ENCODE measurements at regions not wholly inside any gene's neighbourhood (a gene's known extent, or its start where the extent isn't known, plus 50 kb on each side); places are given as distances from the start of the nearest gene placed in this dataset.

DNA sequence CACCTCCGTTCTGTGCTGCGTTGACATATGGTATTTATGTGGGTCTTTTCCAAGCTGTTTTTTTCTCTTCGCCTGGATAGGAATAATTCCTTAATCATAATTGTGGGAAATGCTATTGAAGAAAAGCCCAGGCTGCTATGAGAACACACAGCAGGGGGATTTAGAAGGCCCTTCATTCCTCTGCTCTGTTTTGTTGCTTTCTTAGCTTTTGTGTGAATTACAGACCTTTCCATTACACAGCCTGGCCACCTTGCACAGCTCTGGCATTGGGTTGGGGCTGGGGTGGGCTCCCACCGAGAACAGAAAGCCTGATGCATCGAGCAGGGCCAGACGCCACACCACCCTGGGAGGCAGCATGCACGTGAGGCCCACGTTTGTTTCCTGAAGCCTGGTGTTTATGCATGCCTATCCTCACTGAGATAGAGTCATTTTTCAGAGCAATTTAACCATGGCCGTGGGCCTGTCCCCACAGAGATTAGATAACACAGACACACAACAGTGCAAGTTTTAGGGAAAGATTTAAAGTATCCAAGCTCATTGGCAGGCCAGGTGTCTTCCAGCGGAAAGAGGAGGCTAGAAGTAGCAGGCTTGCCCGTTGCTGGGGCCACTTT lies 287.6 kb upstream of the PWP1 start:
- H3K4me1 ChIP-seq (ENCODE audit: insufficient read depth, low read length) = peaks cover 35% of the 10 kb centered on the region
- no peak overlapping the region for H3K27ac ChIP-seq (ENCODE audit: low read length)
- H3K9ac ChIP-seq (ENCODE audit: low read depth, low read length) = no peak overlapping the region
- H3K36me3 ChIP-seq (ENCODE audit: insufficient read depth, low read depth, low read length) = no peaks in the 10 kb centered on the region
- H3K9me3 ChIP-seq (ENCODE audit: insufficient read depth, low read depth, low read length) = no peaks in the 10 kb centered on the region
- H3K4me3 ChIP-seq (ENCODE audit: low read length) = no peak overlapping the region
- H3K27me3 ChIP-seq (ENCODE audit: insufficient read depth, low read length) = no peaks in the 10 kb centered on the region

DNA sequence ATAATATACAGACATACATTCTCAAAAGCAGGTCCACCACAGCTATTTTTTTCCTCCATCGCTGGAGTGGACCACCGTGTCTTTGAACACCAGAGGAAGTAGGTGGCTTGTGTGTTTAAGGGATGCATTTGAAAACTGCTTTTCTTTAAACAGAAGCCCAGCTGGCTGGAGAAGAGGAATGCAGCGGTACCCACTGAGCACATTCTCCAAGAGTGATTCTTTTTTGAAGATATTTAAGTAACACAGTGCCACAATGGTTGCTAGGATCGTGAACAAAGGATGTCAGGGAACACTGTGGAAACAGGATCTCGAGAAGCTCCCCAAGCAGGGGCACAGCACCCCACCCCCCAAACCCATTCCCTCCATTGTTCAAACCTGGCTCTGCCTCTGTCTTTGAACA lies 286.6 kb upstream of the PWP1 start:
- Histone ChIP-seq H3K27me3 (ENCODE audit: insufficient read depth, low read length) (no peaks in the 10 kb centered on the region), H3K4me1 (ENCODE audit: insufficient read depth, low read length) (peaks cover 32% of the 10 kb centered on the region), H3K4me3 (ENCODE audit: low read length) (no peak overlapping the region), H3K27ac (ENCODE audit: low read length) (no peak overlapping the region), H3K9me3 (ENCODE audit: insufficient read depth, low read depth, low read length) (no peaks in the 10 kb centered on the region), H3K9ac (ENCODE audit: low read depth, low read length) (no peak overlapping the region), H3K36me3 (ENCODE audit: insufficient read depth, low read depth, low read length) (no peaks in the 10 kb centered on the region)

DNA sequence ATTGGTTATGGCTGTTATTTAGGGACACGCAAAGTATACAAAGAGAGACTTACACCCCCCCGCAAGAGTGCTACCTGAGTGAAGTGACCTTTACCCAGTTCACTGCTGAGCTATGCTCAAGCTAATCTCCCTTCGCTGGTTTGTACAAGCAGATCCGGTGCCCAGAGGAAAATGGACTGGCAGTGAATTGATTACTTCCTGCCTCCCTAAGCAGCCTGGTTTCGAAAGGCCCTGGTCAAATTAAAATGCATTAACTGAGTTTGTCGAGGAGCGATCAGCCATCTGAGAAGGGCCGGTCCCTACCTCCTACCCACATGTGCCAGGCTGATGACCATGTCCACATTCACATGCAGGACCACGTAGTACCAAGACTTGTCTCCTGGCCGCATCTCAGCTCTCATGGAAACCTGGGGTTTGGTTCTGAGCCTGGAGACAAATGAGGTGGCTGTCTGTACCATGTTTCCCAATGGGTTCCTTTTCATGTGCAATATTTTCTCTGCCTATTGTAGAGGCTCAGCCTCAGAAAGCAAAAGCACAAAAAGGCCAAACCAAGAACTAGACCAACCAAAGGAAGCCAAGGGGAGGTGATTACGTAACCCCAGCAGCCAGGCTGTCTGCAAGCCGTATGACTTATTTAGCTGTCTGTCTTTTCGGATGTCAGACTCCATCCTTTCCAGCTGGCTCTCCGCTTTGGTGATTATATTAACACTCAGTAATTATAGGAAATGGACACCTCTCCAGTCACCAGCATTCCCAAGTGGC lies 284.7 kb upstream of the PWP1 start:
- H3K4me3 ChIP-seq (ENCODE audit: low read length) = no peak overlapping the region
- H3K27me3 ChIP-seq (ENCODE audit: insufficient read depth, low read length) = no peaks in the 10 kb centered on the region
- no peak overlapping the region for H3K9ac ChIP-seq (ENCODE audit: low read depth, low read length)
- H3K9me3 ChIP-seq (ENCODE audit: insufficient read depth, low read depth, low read length) = no peaks in the 10 kb centered on the region
- peaks cover 32% of the 10 kb centered on the region for H3K4me1 ChIP-seq (ENCODE audit: insufficient read depth, low read length)
- no peaks in the 10 kb centered on the region for H3K36me3 ChIP-seq (ENCODE audit: insufficient read depth, low read depth, low read length)
- H3K27ac ChIP-seq (ENCODE audit: low read length) = no peak overlapping the region

DNA sequence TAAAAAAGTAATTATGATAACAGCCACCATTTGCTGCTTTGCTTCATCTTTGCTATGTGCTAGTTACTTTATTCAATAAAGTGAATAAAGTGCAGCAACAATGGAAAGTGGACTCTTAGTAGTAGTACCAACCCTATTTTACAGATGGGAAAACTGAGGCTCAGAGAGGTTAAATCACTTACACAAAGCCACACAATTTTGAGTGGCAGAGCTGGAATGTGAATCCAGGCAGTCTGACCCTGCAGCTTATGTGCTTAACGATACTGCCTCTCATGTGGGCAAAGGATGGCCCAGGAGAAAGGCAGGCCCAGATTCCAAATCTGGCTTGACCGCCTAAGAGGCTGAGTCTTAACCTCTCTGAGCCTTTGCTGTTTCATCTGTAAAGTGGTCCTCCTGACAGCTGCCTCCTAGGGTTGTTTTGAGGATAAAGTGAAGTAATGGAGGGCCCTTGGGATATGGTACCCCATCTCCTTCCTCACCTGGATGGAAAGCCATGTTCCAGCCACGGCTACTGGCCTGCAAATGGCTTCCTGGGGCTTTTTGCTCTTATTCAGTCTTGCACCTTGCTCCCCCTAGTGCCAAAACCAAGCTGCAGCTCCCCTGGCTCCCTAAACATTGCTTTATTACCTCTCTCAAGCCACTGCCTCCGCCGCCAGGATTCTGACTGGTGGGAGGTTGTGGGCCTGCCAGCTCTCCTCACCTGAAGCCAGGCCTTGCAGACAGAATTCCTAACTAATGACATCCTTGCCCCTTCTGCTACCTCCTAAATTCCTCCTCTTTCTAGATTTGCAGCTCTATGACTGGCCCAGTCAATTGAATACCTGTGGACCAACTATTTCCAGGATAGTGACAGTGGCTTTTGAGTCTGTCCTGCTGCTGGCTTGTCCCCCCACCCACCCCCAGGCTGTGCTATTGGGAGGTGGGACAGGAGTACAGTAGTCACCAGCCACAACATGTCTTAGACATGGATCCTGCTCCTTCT lies 283.3 kb upstream of the PWP1 start:
- H3K4me3 ChIP-seq (ENCODE audit: low read length) = no peak overlapping the region
- no peaks in the 10 kb centered on the region for H3K27me3 ChIP-seq (ENCODE audit: insufficient read depth, low read length)
- no peak overlapping the region for H3K9ac ChIP-seq (ENCODE audit: low read depth, low read length)
- H3K4me1 ChIP-seq (ENCODE audit: insufficient read depth, low read length) = peaks cover 23% of the 10 kb centered on the region; the same call in 1 of the 2 replicates
- no peaks in the 10 kb centered on the region for H3K36me3 ChIP-seq (ENCODE audit: insufficient read depth, low read depth, low read length)
- no peak overlapping the region for H3K27ac ChIP-seq (ENCODE audit: low read length)
- H3K9me3 ChIP-seq (ENCODE audit: insufficient read depth, low read depth, low read length) = no peaks in the 10 kb centered on the region

DNA sequence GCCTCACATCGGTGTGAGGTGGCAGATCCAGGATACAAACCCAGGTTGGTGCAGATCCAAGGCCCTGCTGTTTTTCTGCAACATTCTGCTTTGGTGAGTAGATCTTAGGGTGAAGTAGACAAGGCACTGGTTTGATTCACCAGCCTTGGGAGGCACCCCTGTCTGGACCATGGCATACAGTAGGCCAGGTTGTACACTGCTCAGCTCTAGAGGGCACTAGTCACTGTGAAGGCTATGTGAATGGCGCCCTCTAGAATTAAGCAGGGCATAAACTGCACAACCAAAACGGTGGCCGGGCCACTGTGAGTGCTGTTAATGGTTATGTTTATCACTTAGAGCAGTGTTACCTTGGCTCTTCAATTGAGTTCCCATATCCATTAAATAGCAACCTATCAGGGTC lies 280.6 kb upstream of the PWP1 start:
- Histone ChIP-seq H3K4me1 (ENCODE audit: insufficient read depth, low read length) (0 out of 2 replicates have a peak, but pooled peaks cover 4% of the 10 kb centered on the region), H3K9ac (ENCODE audit: low read depth, low read length) (no peak overlapping the region), H3K4me3 (ENCODE audit: low read length) (no peak overlapping the region), H3K36me3 (ENCODE audit: insufficient read depth, low read depth, low read length) (no peaks in the 10 kb centered on the region), H3K9me3 (ENCODE audit: insufficient read depth, low read depth, low read length) (no peaks in the 10 kb centered on the region), H3K27ac (ENCODE audit: low read length) (no peak overlapping the region), H3K27me3 (ENCODE audit: insufficient read depth, low read length) (no peaks in the 10 kb centered on the region)

DNA sequence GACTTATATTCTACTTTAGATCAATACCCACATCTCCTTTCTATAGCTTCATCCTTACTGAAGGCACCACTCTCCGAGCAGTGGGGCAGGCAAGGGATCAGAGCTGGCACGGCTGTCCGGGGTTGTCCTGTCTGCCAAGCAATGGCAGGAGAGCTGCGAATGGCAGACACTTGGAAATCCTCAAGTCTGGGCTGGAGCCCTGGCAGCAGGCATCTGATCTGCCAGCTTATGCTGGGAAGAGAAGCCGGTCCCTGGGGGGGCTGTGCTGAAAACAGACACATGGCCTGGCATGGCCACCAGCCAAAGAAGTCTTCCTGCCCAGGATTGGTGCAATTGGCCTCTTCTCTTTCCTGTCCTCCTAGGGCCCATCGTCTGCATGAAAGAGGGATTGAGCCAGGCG lies 280.2 kb upstream of the PWP1 start:
- Histone ChIP-seq H3K36me3 (ENCODE audit: insufficient read depth, low read depth, low read length) (no peaks in the 10 kb centered on the region), H3K27me3 (ENCODE audit: insufficient read depth, low read length) (no peaks in the 10 kb centered on the region), H3K9ac (ENCODE audit: low read depth, low read length) (no peak overlapping the region), H3K4me1 (ENCODE audit: insufficient read depth, low read length) (0 out of 2 replicates have a peak, but pooled peaks cover 4% of the 10 kb centered on the region), H3K4me3 (ENCODE audit: low read length) (no peak overlapping the region), H3K27ac (ENCODE audit: low read length) (no peak overlapping the region), H3K9me3 (ENCODE audit: insufficient read depth, low read depth, low read length) (no peaks in the 10 kb centered on the region)

DNA sequence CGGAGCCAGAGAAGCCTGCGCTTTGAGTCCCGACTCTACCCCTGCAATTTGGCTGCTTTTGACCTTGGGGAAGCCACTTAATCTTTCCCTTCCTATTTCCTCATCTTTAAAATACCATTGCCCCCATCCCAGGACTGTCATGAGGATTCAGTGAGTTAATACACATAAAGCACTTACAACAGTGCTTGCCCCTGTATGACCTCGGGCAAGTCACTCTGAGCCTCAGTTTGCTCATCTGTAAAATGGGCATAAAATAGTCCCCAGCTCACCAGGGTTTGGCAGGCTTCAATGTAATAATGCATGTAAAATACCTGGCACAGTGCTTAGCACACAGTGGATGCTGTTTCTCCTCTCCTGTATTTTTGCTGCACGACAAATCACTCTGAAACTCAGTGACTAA lies 278.7 kb upstream of the PWP1 start:
- H3K27me3 ChIP-seq (ENCODE audit: insufficient read depth, low read length) = no peaks in the 10 kb centered on the region
- no peak overlapping the region for H3K9ac ChIP-seq (ENCODE audit: low read depth, low read length)
- no peaks in the 10 kb centered on the region for H3K9me3 ChIP-seq (ENCODE audit: insufficient read depth, low read depth, low read length)
- H3K27ac ChIP-seq (ENCODE audit: low read length) = no peak overlapping the region
- H3K4me1 ChIP-seq (ENCODE audit: insufficient read depth, low read length) = no peaks in the 10 kb centered on the region
- no peak overlapping the region for H3K4me3 ChIP-seq (ENCODE audit: low read length)
- no peaks in the 10 kb centered on the region for H3K36me3 ChIP-seq (ENCODE audit: insufficient read depth, low read depth, low read length)

DNA sequence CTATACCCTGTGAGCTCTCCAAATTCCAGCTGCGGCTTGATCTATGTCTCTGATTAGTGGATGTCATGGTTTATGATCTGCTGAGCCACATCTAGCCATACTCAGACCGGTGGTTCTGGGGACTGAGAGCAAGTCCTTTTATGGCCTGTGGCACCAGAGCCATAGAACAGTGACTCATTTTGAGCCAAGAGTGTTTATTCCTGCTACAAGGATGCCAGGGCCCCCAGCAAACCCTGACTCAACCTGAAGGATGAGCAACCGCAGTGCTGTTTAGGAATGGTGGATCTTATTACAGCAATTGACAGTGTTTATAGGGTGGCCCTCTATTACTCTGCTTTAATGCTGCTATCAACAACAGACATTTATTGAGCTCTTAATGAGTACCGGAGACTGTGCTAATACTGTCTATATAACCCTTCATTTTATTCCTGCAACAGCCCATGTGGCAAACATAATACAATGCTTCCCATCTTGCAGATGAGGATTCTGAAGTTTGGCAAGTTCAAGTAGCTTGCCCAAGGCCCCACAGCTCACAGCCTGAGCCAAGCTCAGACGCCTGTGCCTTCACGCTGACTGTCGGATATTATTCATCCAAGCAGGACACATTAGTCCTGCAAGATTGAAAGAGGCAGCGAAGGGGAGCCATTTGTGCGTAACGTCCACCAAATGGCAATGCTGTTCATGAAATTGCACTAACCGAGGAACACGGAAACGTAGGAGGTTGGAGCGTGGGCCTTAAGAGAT lies 273.6 kb upstream of the PWP1 start:
- Histone ChIP-seq H3K9me3 (ENCODE audit: insufficient read depth, low read depth, low read length) (no peaks in the 10 kb centered on the region), H3K9ac (ENCODE audit: low read depth, low read length) (no peak overlapping the region), H3K27me3 (ENCODE audit: insufficient read depth, low read length) (no peaks in the 10 kb centered on the region), H3K4me1 (ENCODE audit: insufficient read depth, low read length) (no peaks in the 10 kb centered on the region), H3K36me3 (ENCODE audit: insufficient read depth, low read depth, low read length) (no peaks in the 10 kb centered on the region), H3K27ac (ENCODE audit: low read length) (no peak overlapping the region), H3K4me3 (ENCODE audit: low read length) (no peak overlapping the region)

DNA sequence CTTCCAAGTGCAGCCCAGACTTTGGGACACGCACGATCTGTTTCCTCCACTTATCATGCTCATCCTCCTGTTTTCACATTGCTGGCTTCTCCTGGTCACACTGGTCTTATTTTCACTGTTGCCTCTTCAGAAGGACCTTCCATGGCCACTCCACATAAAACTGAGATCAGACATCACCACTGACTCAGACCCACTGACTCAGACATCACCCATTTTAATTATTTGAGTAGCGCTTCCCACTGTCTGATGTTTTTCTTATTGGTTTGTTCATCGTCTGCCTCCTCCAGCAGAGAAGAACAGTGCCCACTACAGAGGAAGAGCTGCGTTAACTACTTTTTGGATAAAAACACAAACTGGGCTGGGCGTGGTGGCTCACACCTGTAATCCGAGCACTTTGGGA lies 270.5 kb upstream of the PWP1 start:
- Histone ChIP-seq H3K4me3 (ENCODE audit: low read length) (no peak overlapping the region), H3K9me3 (ENCODE audit: insufficient read depth, low read depth, low read length) (no peaks in the 10 kb centered on the region), H3K9ac (ENCODE audit: low read depth, low read length) (no peak overlapping the region), H3K4me1 (ENCODE audit: insufficient read depth, low read length) (no peaks in the 10 kb centered on the region), H3K27ac (ENCODE audit: low read length) (no peak overlapping the region), H3K27me3 (ENCODE audit: insufficient read depth, low read length) (no peaks in the 10 kb centered on the region), H3K36me3 (ENCODE audit: insufficient read depth, low read depth, low read length) (no peaks in the 10 kb centered on the region)

DNA sequence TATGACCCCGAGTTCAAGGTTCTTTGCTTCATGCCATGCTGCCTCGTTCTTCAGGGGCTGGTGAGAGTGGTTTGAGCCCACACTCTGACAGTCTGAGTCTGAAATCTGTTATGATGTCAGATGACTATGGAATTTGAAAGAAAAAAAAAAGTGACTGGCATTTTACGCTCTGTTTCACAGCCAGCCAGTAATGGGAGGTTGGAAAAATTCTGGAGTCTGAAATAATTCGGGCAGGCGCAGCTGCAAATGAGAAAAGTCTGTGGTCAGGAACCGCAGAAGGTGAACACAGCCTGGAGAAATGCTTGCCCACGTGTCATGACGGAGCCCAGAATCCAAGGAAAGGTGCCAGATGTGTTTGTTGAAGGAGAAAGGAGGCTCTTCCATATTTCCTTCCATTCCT lies 269.8 kb upstream of the PWP1 start:
- Histone ChIP-seq H3K4me3 (ENCODE audit: low read length) (no peak overlapping the region), H3K27me3 (ENCODE audit: insufficient read depth, low read length) (no peaks in the 10 kb centered on the region), H3K4me1 (ENCODE audit: insufficient read depth, low read length) (no peaks in the 10 kb centered on the region), H3K9ac (ENCODE audit: low read depth, low read length) (no peak overlapping the region), H3K9me3 (ENCODE audit: insufficient read depth, low read depth, low read length) (no peaks in the 10 kb centered on the region), H3K27ac (ENCODE audit: low read length) (no peak overlapping the region), H3K36me3 (ENCODE audit: insufficient read depth, low read depth, low read length) (no peaks in the 10 kb centered on the region)

DNA sequence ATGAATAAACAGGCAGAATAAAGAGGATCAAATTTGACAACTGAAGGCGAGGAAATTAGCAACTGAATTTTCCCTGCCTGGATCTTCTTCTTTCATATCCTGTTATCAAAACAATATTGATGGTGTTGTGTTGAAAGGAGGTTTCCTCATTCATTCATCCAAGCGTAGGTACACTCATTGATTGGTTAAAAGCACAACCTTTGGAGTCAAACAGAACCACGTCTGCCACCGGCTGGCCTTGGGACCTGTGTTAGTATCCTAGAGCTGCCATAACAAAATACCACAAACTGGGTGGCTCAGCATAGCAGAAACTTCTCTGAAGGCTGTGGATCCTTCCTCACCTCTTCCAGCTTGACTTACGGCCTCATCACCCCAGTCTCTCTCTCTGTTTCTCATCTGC lies 268.6 kb upstream of the PWP1 start:
- H3K9me3 ChIP-seq (ENCODE audit: insufficient read depth, low read depth, low read length) = no peaks in the 10 kb centered on the region

More for the DNA sequence above, 268.6 kb upstream of the PWP1 start:
- Histone ChIP-seq H3K9ac (ENCODE audit: low read depth, low read length) (no peak overlapping the region), H3K4me3 (ENCODE audit: low read length) (no peak overlapping the region), H3K4me1 (ENCODE audit: insufficient read depth, low read length) (no peaks in the 10 kb centered on the region), H3K27ac (ENCODE audit: low read length) (no peak overlapping the region), H3K27me3 (ENCODE audit: insufficient read depth, low read length) (no peaks in the 10 kb centered on the region), H3K36me3 (ENCODE audit: insufficient read depth, low read depth, low read length) (no peaks in the 10 kb centered on the region)
